ENCODE measurements at regions not wholly inside any gene's neighbourhood (a gene's known extent, or its start where the extent isn't known, plus 50 kb on each side); places are given as distances from the start of the nearest gene placed in this dataset.
A peak's percentile ranks its signal among the peaks of the same experiment; 100 is the strongest.

GRCh38 chr10:2978111-2978510 lies 89.2 kb upstream of the PFKP start:
- Histone ChIP-seq H3K27me3 (no peaks in the 10 kb centered on the region), H3K4me3 (no peak overlapping the region), H3K4me1 (no peaks in the 10 kb centered on the region), H3K9me3 (no peaks in the 10 kb centered on the region), H3K27ac (no peak overlapping the region), H3K36me3 (no peaks in the 10 kb centered on the region)
- TF ChIP-seq POLR2AphosphoS5 (IDR thresholded peaks at IDR 0.05; ENCODE audit: insufficient read depth in 1 of 2, low read depth in 1 of 2) (no peak), CTCF (IDR thresholded peaks at IDR 0.05) (peak in 1 of 3 experiments; percentile 34), POLR2A (IDR thresholded peaks at IDR 0.05) (no peak)
- DNase-seq (ENCODE audit: extremely low spot score in 2 of 2): no peak
- intact Hi-C loops (cut with DNase I): no loop called here

- Histone ChIP-seq H3K27ac (no peak overlapping the region), H3K4me1 (no peaks in the 10 kb centered on the region), H3K36me3 (no peaks in the 10 kb centered on the region), H3K4me3 (no peak overlapping the region), H3K9me3 (no peaks in the 10 kb centered on the region), H3K27me3 (no peaks in the 10 kb centered on the region)
- intact Hi-C loops (cut with DNase I): no loop called here
- TF ChIP-seq POLR2AphosphoS5 (IDR thresholded peaks at IDR 0.05; ENCODE audit: insufficient read depth in 1 of 2, low read depth in 1 of 2): no peak
- TF ChIP-seq POLR2A (IDR thresholded peaks at IDR 0.05): no peak
- no peak for TF ChIP-seq CTCF (IDR thresholded peaks at IDR 0.05)
- DNase-seq (ENCODE audit: extremely low spot score in 2 of 2): peak in 1 of 2 donors; percentile 7
Measured at GRCh38 chr10:2974503-2975207, 92.7 kb upstream of the PFKP start.

- Histone ChIP-seq H3K27me3 (no peaks in the 10 kb centered on the region), H3K36me3 (no peaks in the 10 kb centered on the region), H3K27ac (no peak overlapping the region), H3K4me3 (no peak overlapping the region), H3K9me3 (no peaks in the 10 kb centered on the region), H3K4me1 (no peaks in the 10 kb centered on the region)
- peak in 1 of 2 donors; percentile 2 for DNase-seq (ENCODE audit: extremely low spot score in 2 of 2)
- intact Hi-C loops (cut with DNase I): no loop called here
- no peak for TF ChIP-seq POLR2AphosphoS5 (IDR thresholded peaks at IDR 0.05; ENCODE audit: insufficient read depth in 1 of 2, low read depth in 1 of 2)
- TF ChIP-seq POLR2A (IDR thresholded peaks at IDR 0.05): no peak
- TF ChIP-seq CTCF (IDR thresholded peaks at IDR 0.05): no peak
Measured at GRCh38 chr10:2974083-2974482, 93.3 kb upstream of the PFKP start.

GRCh38 chr10:2972810-2973209 lies 94.5 kb upstream of the PFKP start:
- no peak overlapping the region for H3K27ac ChIP-seq
- no peak for DNase-seq (ENCODE audit: extremely low spot score in 2 of 2)
- H3K4me3 ChIP-seq: no peak overlapping the region
- H3K36me3 ChIP-seq: no peaks in the 10 kb centered on the region
- H3K27me3 ChIP-seq: no peaks in the 10 kb centered on the region
- no peaks in the 10 kb centered on the region for H3K4me1 ChIP-seq
- no peak for TF ChIP-seq POLR2A (IDR thresholded peaks at IDR 0.05)
- TF ChIP-seq CTCF (IDR thresholded peaks at IDR 0.05): no peak
- no peak for TF ChIP-seq POLR2AphosphoS5 (IDR thresholded peaks at IDR 0.05; ENCODE audit: insufficient read depth in 1 of 2, low read depth in 1 of 2)
- intact Hi-C loops (cut with DNase I): no loop called here
- H3K9me3 ChIP-seq: no peaks in the 10 kb centered on the region

- no peak for DNase-seq (ENCODE audit: extremely low spot score in 2 of 2)
- H3K27ac ChIP-seq: no peak overlapping the region
- H3K4me1 ChIP-seq: no peaks in the 10 kb centered on the region
- intact Hi-C loops (cut with DNase I): no loop called here
- H3K4me3 ChIP-seq: no peak overlapping the region
- no peak for TF ChIP-seq CTCF (IDR thresholded peaks at IDR 0.05)
- no peaks in the 10 kb centered on the region for H3K27me3 ChIP-seq
- H3K9me3 ChIP-seq: no peaks in the 10 kb centered on the region
- H3K36me3 ChIP-seq: no peaks in the 10 kb centered on the region
Measured at GRCh38 chr10:2972216-2972615, 95.1 kb upstream of the PFKP start.
